Activated T-helper 1 cell treated with anti-CD3 and anti-CD28 coated beads, Interleukin-2, amount 50 U/mL, for 16 hours (primary cell): ENCODE measurements at regions not wholly inside any gene's neighbourhood (a gene's known extent, or its start where the extent isn't known, plus 50 kb on each side); places are given as distances from the start of the nearest gene placed in this dataset.

ENCODE experiments used
- DNase-seq, 2 donors: peaks; one replicate each; pipeline ENCODE4 v3.0.0-alpha.2; 2020; ENCODE audit warnings: low read depth in 1 of 2, low spot score in 1 of 2

DNA sequence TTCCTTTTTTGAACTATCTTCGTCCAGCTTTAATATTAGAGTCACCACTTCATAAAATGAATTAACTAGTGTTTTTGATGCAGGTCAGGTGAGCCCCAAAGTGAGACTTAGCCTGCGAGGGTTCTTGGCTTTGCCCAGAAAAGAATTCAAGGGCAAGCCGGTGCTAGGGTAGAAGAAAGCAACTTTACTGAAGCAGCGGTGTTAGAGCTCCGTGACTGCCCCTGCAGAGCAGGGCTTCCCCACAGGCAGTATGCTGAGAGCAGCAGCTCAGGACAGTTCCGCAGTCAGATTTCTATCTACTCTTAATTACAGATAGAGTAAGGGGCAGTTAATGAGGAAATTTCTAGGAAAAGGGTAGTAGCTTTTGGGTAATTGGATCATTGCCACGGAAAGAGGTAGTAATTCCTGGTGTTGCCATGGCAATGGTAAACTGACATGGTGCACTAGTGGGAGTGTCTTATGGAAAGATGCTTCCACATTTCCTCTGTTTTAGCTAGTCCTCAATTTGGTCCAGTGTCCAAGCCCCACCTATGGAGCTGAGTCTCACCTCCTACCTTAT is 432.2 kb upstream of the ZNF507 start:
- no peak for DNase-seq

DNA sequence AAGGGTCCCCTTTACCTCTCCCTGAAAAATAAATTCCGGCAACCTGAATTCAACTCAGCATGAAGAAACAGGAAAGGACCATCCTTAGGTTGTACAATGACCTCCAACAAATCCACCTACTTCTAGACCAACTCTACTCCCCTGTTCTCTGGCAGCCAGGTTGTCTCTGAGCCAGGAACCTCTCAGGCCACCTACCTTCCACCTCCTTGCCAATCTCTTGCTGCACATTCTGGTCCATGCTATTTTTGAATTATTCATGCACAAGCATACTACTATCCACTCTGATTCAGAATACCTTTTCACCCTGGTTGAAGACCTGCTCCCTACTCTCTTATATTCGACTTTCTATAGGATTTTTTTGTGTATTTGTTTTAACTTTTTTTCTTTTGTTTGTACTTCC is 415.0 kb upstream of the ZNF507 start:
- DNase-seq, result no peak

DNA sequence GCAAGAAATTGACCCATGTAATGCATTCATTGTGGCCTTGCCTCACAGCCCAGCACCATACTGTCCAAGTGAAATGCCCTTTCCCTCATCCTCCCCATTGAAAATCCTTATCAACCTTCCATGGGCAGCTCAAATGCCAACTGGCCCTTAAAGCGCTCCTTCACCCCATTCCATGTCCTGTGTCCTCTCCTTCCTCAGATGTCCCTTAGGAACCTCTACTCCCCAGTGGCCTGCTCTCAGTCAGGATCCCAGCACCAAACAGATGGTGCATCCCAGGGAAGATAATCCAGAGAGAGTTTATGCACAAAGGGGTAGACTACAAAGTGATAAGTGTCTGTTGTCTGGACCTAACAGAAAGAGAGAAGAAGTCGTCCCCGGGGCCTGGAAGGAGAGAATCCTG is 407.4 kb upstream of the ZNF507 start:
- DNase-seq, result no peak

DNA sequence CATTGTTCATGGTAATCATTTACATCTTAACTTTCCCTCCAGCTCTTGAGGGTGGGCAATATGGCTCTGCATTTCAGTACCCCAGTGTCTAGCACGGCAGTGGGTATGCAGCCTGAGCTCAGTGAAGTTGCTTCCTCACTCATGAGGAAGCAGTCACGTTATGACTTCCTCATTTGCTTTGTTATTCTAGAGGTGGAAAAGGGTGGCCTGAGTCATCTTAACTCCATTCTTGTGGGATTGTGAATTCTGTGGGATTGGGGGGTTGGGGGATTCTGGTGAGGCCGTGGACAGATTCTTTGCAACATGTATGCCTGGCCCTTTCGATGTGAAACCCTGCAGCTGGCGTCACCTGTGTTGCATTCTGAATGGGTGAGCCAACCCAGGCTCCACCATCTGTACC is 406.7 kb upstream of the ZNF507 start:
- no peak for DNase-seq

DNA sequence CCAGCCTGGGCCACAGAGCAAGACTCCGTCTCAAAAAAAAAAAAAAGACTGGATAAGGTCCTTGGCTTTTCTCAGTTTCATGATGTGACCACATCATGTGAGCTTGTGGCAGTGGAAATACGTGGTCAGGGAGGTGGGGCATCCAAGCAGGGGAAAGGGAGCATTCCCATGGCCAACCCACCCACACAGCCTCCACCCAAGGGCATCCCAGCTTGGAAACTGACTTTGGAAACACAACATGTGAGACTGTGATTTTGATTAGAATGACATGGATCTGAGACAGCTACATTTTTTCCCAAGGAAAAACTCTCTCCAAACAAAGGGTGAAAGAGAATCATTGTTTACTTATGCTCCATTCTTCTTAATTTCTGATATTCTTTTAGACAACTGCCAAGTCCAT is 405.0 kb upstream of the ZNF507 start:
- DNase-seq, result no peak

DNA sequence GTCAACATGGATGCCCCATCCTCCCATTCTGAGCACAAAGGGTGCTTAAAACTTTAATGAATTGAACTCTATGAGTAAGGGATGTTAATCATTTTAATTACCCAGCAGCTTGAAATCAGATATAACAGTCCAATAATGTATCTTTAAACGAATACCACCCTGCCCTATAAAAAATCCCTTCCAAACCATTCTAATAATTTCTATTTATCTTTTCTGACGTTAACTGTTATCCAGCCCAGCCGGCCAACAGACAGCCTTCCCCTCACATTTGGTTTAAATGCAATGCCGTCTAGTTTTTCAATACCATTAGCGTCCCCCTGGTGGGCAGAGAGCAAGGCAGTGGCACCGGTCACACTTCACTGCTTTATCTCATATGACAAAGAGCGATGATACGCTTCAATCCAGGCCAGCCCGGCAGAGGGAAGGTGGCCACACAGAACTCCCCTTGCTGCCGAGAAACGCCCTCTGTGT is 402.2 kb upstream of the ZNF507 start:
- no peak for DNase-seq

DNA sequence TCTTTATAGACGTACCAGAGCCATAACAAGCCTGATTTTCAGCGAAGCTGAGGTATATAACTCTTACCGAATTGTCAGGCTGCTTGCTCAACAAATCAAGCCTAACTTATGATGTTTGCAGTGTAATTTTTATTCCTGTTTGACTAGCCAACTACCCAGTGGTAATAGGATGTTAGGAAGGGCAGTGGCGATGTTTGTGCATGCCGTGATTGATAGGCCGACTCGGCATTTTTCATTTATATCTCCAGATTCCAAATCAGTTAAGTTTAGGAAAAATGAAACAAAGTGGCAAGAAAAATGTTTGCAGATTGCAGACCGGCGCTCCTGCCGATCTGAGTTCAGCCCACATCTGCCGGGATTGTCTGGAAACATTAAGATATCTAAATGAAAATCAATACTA is 401.6 kb upstream of the ZNF507 start:
- DNase-seq, result no peak

DNA sequence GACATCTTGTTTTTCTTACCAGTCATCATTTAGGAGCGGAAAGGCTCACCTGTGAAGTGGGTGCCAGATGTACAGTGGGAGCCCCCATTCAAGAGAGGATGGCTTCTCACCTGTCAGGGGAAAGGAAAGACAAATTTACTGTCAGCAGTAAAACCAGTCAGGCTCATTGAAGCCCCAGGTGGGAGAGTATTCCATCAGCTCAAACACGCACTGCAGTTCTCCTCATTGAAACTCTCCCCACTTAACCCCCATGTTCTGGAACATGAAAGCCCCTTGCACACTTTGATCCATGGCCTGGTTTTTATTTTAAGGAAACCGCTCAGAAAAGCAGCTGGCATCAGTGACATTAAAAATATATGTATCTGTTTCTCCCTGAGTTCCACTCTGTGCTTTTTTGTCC is 401.1 kb upstream of the ZNF507 start:
- no peak for DNase-seq

DNA sequence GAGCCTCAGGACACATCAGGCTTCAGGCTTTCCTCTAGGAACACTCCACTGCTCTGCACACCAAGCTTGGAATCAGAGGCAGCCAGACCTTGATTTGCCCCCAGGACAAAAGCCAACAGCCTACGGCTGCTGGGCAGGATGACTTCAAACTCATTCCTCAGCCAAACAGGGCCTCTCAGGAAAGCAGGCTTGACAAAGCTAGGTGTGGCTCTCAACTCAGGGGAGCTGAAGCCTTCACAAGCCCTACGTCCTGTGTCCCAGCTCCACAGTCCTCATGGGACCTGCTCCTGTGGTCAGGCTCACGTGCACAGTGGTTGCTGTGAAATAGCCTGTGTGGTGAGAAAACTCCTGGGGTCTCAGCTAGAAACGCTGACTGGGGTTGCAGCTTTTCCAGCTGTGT is 398.9 kb upstream of the ZNF507 start:
- DNase-seq, result no peak

DNA sequence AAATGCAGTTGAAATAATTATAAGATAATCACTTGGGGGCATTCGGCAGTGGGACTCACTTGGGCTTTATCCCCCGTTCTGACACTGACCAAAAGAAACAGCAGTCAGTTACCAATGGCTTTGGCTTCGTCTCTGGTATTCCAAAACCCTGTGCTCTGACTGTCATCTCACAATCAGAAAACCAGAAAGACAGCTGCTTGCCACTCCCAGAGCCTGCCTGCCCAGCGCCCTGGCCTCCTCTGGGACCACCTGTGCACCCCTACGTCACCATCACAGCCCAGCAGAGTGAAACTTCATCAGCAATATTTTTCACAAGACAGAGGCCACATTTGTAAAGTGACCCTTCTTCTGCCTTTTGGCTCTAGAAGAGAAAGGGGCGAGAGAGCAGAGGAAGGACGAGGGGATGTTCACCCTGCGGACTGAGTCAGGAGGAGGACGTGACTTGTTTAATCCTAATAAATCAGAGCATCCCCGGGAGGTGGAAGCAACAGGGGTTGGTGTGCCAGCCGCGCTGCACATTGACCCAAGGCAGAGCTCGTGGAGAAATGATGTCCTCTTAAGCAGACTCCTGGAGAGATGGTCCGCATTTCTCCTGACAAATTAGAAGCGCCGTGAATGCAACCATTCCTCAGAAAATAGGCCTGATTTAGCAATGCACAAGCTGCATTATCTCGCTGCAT is 397.8 kb upstream of the ZNF507 start:
- DNase-seq, result no peak

DNA sequence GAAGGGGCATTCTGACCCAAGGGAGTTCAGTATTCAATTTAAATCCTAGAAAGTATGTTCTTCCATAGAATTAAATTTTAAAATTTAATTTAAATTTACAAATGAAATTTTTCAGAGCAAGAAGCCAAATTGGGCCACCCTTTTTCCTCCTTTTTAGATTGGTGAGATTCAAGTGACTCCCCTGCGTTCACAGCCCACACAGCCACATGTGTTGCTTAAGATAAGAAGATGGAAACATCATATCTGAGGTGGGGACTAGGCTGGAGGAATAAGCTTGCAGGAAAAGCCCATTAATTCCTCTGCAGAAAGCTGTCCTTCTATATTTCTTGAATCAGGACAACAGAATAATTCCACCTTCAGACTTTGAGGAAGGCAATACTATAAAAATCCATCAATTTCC is 392.7 kb upstream of the ZNF507 start:
- no peak for DNase-seq

DNA sequence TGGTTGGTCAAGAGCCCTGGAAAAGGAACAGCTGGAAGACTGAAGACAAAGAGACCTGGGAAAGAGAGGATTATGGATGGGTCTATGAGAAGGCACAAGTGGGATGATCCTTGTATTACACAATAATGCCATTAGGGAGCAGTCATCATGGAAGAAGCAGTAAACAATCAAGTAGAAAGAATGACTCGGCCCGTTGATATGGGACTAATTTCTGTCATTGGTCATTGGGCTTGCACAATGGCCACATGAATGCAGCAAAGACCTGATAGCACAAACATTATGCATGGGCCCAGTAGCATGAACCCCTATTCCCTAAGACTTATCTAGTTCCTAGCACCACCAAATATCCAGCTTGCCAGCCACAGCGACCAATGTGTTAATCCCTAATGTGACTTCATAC is 390.3 kb upstream of the ZNF507 start:
- DNase-seq, result no peak

DNA sequence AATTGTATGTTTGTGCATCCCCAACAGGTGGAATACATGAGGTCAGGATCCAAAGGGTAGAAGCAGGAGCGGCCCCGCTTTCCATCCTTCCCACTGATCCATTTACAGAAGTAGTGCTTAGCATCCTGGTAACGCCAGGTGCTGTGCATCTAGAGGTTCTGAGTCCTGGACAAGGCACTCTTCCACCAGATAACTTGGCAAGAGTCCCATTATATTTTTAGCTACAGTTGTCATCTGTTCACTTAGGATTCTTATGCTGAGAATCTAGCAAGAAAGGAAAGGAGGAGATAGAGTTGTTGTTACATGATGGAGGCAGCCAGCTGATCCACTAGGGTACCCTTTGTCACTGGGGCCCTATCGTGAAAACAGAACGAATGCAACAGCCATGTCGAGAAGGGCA is 389.5 kb upstream of the ZNF507 start:
- DNase-seq, result no peak

DNA sequence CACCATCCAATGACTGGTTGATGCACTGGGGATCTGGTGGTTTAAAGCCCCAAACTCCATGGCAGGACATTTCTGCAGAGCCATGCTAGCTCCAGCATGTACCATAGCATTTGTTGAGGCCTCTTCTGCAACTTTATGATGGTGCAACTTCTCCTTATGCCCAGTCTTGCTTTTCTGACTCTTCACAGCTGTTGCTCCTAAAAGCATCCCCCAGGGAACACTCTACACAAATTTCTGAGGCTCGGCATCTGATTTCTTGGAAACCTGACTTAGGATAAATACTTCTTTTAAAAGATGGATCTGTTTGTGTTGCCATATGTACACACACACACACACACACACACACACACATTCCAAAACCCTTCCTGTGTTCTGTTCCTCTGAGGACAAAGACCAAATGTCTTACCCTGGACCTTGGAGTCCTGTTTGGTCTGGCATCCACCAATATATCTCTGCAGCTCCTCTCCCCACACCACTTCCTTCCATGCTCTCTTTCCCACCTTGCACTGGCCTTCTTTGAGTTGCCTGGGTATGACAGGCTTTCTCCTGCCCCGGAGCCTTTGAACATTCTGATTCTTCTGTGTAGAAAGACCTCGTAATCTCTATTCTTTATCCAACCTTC is 388.5 kb upstream of the ZNF507 start:
- DNase-seq, result no peak

DNA sequence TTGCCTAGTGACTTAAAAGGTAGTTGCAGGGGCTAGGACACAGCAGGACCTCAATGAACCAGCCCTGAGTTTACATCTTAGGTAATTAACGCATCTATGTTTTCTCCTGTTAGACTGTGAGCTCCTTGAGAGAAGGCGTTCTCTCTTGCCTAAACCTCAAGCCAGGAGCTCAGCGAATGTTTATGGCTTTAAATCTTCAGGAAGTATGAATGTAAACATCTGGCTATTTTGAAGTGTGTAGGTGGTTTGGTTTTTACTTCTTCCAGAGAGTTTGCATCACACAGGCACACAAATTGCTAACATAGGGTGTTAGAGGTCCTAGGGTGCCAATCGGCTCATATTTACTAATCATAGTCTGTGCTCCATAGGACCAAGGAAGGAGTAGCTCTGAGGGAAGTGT is 387.7 kb upstream of the ZNF507 start:
- no peak for DNase-seq

DNA sequence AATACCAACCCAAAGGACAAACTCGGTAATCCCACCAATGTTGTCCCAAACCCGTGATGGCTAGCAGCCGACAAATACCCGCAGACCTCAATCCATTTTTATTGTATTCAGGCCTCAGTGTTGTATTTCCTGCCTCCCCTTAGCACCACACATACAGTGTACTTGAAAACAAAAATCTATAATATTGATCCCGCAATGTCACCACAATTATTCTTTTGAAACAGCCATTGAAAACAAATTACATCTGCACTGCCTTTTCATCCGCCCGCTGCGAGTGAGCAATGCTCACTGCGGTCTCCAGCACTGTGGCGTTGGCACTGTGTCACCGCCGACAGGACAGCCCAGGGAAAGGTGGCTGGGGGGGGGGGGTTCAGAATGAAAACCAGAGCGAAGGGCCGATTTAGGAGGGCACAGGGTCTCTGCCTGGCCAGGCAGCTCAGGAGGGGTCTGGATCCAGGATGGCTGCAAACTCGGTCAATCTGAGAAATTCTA is 385.8 kb upstream of the ZNF507 start:
- no peak for DNase-seq

DNA sequence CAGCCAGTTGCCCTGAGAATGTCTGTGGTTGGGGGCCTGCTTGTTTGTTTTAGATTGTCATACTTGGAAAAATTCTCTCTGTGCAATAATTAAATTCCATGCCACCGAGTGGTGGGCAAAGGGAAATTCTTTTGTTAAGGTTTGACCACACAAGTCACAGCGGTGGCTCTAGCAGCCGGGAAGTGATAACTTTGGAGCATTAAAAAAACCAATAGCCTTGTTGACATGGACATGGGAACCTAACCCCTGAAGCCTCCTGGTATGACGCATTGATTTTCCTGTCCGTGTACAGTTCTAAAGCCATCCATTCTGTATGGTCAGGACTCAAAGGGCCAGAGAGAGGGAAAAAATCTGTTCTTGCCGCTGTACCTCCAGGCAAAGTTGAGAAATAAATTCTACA is 384.9 kb upstream of the ZNF507 start:
- DNase-seq, result no peak

DNA sequence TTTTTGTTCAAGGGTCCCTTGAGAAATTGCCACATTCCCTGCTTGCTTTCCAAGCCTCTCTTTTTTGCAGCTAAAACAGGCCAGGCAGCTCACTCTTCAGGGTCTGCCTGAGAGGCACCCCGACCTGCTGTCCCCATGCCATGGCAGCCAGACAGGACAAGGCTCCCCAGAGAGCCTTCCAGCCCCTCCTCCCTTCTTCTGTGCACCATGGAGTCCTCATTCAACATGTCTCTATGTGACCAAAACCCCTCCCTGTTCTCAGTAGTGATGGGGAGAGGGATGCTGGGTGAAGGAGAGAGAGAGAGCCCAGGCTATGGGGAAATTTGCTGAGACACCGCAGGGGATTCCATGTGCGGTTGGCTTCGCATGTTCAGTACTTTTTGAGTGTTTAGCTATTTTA is 384.2 kb upstream of the ZNF507 start:
- no peak for DNase-seq

DNA sequence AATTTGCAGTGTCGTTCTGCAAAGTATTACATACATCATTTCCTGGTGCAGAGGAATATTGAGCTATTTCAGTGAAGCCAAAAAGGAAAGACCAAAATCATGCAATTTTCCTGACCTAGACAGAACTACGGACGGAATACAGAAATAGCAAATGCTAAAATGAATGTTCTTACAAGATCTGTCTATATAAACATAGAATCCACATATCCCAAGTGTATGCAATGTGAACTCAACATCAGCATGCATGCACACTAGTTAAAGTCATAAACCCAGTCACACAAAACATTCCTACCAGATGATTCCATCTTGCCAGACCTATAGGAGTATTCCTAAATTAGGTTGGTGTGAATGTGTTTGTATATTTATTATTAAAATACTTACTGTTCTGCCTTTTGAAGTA is 383.7 kb upstream of the ZNF507 start:
- no peak for DNase-seq

DNA sequence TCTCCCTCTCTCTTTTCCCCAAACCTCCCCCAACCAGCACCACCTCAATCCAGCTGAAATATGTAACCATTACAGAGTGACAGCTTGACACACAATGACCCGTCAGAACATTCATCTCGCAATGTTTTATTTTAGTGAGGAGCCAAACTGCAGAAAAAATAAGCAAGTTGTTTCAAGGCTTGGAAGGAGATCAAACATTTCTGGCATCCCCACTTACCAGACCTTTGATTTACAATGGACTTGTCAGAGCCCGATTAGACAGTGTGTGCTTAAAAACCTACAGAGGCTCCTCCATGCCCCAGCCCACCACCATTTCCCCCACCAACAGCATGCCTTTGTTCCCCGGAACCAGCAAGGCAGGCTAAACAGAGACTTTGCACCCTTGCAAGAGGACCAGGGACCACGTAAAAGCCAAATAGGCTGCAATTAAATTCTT is 382.8 kb upstream of the ZNF507 start:
- DNase-seq, result no peak

DNA sequence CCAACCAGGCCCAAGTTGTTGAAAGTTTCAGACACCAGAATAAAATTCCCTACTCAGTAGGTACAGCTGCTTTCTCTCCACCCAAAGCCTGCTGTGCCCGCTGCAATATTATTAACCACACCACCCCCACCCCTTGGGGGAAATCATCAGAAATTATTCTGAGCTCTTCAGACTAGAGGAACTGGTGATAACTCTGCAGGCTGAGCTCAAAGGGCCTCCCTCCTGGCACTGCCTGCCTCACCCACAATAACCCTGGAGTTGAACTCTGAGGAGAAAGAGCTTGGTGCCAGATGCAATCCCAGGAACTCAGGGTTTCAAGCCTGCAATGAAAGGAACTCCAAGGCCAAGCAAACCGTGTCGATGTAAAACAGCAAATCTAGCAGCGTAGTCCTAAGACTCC is 381.7 kb upstream of the ZNF507 start:
- DNase-seq, result no peak

DNA sequence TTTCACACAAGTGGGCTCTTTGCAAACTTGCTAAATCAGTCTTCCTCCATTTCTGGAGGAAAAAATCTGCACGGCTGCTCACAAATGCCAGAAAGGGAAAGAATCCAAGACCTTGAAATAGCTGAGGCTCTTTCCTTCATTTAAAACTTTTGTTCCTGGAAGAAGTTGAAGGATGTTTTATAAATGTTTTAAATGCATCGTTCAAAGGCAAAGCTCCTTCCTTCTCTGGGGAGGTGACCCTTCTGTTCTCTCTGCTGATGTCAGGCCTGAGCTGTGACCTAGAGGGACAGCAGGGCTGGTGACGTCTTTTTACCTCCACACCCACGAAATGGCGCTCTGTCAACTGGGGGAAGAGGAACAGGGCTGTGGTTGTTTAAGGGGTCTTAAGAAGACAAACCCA is 376.4 kb upstream of the ZNF507 start:
- DNase-seq, result no peak

DNA sequence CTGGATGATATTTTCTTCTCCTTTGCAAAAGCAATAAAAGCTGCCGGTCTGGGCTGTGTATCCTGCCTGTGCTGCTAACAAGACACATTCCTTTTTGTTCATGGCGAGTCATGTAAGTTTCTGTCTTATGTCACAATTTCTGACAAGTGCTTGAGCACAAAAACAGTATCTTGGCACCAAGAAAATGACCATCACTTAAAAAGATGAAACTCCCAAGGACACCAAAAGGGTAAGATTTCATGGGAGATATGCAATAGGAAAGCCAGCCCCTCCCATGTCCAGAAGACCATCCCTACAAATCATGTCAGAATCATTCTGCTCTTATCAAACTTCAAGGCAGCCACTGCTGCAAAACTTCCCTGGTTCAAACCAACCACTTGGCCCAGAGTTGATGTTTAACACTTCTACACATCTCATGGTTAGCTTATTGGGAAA is 375.4 kb upstream of the ZNF507 start:
- DNase-seq, result no peak
